COLO829 (cell line): ENCODE measurements at regions not wholly inside any gene's neighbourhood (a gene's known extent, or its start where the extent isn't known, plus 50 kb on each side); places are given as distances from the start of the nearest gene placed in this dataset.

ENCODE experiments used
- DNase-seq: peaks from one replicate; pipeline ENCODE4 v3.0.0; 2012; ENCODE audit warnings: low spot score

DNA sequence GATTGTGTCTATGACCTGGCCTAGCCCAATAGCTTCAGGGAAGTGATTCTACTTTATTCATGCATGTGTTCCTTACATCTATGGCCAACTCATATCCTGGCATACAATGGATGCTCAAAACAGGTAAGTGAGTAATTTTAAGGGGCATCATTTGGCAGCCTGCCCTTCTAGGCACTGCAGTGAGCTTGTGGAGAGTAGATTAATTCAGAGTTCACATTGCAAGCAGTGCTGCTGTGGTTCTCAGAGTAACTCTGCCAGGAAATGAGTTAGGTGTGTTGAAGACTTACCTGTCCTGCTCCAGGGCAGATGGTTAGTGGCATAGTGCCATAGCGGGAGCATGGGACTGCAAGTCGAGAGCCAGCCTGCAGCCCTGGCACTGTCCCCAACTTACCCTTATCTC is 158.0 kb downstream of the SCP2D1 start:
- no peak for DNase-seq

GRCh38 chr20:18972251-18972876 is 158.8 kb downstream of the SCP2D1 start:
- no peak for DNase-seq

GRCh38 chr20:18973529-18974173 is 160.1 kb downstream of the SCP2D1 start:
- no peak for DNase-seq

- no peak for DNase-seq
These were observed 161.1 kb downstream of the SCP2D1 start for GRCh38 chr20:18974660-18975059.

- no peak for DNase-seq
These were observed 163.9 kb downstream of the SCP2D1 start for GRCh38 chr20:18977441-18977840.

GRCh38 chr20:18978311-18978710 is 164.7 kb downstream of the SCP2D1 start:
- no peak for DNase-seq

GRCh38 chr20:18979132-18979531 is 165.5 kb downstream of the SCP2D1 start:
- no peak for DNase-seq

GRCh38 chr20:18981962-18982539 is 168.5 kb downstream of the SCP2D1 start:
- DNase-seq = no peak

DNA sequence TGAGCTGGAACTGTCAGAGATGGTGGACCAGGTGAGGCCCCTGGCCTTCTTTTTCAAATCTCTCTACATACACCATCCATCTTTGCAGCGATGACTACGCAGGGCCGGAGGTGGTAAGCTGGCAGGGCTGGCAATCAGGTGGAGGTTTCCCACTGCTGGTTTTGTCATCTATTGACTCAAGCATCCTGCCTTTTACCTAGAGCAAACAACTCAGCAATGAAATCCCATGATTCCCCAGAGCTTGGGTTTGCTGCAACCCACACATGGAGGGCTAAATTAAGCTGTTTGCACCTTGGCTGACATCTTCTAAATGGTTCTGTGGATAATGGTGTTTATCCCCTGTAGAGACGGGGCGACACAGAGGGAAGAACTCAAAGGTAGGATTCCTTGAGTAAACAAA is 170.2 kb downstream of the SCP2D1 start:
- no peak for DNase-seq

DNA sequence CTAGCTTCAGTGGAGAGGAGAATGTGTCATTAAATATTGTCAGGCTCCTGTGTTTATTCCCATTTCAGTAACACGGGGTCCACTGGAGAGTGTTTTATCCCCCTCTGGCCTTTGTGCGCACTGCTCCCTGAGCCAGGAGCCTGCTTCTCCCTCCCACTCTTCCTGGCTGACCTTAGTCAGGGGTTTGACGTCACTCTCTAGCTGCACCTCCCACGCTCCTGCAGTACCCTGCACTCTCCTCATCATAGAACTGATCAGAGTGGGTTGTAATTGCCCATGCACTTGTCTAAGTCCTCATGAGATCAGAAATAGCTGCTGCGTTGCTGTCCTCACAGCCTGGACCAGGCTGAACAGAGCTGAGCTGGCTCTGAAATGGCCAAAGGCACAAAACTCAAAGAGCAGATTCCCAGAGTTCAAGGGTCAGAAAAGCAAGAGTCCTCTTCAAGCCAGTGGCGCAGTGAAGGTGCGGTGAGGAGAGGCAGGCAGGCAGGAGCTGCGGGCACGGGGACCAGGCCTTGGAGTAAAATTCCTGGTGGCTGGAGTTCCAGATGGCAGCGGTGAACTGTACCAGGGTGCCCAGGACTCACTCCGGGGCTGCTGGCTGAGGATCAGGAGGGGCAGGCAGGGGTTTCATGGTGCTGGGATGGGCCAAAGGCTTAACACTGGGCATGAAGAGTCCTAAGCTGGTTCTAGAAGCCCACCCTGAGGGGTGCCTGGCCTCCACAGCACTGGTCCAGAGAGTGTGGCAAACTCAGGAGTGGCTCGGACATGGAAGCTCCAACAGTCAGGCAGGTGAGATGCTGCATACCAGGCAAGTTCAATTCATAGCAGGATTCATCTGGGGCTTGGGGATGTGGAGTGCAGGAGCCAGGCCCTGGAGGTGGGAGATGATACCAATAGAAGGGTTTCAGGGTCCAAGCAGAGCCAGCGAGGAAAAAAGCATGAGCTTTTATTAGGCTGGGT is 170.9 kb downstream of the SCP2D1 start:
- DNase-seq = peak; percentile 90

GRCh38 chr20:18985551-18985950 is 172.0 kb downstream of the SCP2D1 start:
- DNase-seq = no peak

- DNase-seq = peak; percentile 30
These were observed 172.7 kb downstream of the SCP2D1 start for GRCh38 chr20:18986146-18986830.

GRCh38 chr20:18986895-18987580 is 173.5 kb downstream of the SCP2D1 start:
- no peak for DNase-seq

- DNase-seq = no peak
These were observed 174.3 kb downstream of the SCP2D1 start for GRCh38 chr20:18987781-18988360.

DNA sequence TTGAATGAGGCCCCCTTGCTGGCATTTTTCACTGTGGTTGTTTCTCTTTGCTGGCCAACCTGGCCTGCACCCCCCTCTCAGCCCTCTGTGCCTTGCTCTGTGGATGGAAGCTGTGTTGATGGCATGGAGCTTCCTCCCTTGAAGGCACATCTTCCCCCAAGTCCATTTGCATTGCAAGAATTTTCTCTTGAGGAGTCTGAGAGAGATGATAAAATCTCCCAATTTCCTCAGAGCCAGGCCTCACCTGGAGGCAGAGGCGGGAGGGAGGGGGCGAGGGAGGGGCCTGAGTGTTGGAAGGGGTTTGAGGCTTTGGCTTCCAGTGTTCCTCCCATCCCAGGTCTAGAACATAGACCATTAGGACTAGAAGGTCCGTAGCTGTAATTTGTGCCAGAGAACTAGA is 175.1 kb downstream of the SCP2D1 start:
- no peak for DNase-seq

DNA sequence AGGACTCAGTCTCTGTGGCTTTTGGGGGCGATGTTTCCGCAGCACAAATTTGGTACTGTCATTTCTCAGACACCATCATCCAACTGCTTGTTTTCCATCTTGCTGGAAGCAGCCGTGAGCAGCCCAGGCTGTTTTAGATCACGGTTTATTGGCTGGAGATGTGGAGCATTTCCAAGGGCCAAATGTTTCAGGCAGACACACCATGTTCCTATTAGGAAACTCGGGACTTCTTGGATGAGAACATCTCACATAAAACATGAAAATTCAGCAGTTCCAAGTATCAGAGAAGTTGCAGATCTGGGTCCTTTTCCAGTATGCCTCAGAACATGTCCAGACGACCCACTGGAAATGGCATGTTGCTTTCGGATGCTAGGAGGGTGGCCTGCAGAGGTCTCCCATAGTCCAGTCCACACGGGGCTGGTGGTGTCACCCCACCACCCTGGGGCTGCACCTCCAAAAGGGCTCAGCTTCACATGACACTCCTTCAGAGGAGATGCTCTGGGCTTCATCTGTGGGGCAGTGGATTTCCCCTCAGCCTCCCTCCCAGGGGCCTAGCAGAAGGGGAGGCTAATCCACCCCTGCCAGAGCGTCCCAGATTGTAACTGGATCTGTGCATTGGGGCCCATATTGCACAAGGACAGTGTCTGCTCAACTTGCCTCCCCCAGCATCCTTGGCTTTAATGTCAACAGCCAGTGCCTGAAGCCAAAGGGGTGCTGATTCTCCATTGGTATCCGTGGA is 176.3 kb downstream of the SCP2D1 start:
- no peak for DNase-seq

DNA sequence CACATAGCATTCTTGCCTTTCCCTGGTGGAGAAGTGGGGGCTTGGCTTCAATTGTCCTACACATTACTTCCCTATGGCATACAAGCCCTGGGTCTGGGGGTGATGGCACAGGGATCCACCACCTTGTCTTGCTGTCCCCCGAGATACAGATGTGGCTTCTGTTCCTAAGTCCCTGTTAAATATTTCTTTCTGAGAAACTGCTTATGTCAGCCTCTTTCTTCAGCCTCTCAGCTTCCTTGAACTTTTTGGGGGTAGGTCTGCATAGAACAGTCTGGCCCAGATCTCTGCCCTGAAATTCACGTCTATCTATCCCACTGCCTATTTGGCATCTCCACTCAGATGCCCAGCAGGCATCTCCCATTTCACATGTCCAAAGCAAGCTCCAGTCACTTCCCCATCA is 177.4 kb downstream of the SCP2D1 start:
- no peak for DNase-seq

DNA sequence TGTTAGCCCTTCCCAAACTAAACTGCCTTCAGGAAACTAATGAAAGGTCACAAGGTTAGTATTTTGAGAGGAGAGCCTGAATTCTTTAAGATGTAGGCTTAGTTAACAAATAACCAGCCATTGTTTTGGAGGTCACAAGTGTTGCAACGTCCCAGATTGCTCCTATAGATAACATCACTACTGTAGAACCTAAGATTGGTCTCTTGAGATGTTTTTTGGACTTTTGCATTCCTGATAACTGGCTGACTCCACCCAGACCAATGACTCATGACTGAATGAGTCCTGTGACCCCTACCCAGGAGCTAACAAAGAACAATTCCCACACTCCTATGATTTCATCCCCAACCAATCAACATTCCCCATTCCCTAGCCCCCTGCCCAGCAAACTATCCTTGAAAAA is 178.8 kb downstream of the SCP2D1 start:
- peak; percentile 85 for DNase-seq

DNA sequence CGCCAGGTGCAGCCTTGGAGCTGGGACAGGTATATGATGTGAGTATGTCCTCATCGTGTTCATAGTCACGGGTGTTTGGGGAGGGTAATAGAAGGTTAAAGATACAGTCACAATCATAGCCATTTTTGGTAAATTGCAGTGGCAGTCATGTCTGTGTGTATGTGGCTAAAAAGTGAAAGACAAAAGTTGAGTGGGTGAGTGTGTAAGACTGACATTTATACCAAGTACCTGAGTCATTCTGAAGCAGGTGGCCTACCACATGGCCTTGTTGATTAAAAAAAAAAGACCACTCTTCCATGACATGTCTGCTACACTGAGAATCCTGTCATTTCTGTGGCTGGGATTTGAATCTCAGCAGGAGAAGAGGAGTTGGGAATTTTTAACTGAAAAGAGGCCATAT is 181.9 kb downstream of the SCP2D1 start:
- no peak for DNase-seq

DNA sequence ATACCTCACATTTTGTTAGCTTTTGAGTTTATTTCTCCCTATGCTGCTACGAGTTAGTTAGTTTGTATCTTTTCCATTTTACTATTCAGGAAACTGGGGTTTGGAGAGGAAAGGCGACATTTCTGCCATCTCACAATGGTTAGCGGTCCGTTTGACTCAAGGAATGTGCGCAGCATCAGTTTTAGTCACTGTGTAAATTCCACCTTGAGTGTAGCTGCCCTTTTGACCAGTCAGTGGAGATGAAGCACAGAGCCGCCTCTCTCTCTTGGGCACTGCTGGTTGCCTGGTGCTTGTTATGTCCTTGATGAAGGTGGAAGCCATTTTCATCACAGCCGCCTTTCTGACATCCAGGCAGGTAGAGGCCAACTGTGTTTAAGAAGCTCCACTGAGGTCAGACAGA is 185.5 kb downstream of the SCP2D1 start:
- DNase-seq = no peak
